Endodermal cell (in vitro differentiated cells): ENCODE measurements at regions not wholly inside any gene's neighbourhood (a gene's known extent, or its start where the extent isn't known, plus 50 kb on each side); places are given as distances from the start of the nearest gene placed in this dataset.

ENCODE experiments used
- DNase-seq: peaks from one replicate; pipeline ENCODE4 v3.0.0-alpha.2; 2017
- H3K27ac ChIP-seq: 2 replicates; pipeline ENCODE4 v1.5.1; 2013; ENCODE audit warnings: mild to moderate bottlenecking, low read depth, low read length, moderate library complexity
- H3K27me3 ChIP-seq: 2 replicates; pipeline ENCODE4 v1.6.1; 2013; ENCODE audit warnings: mild to moderate bottlenecking, low read length, moderate library complexity; ENCODE audit not compliant: insufficient read depth, control insufficient read depth, poor library complexity, severe bottlenecking
- H3K36me3 ChIP-seq: 2 replicates; pipeline ENCODE4 v1.7.0; 2013; ENCODE audit warnings: mild to moderate bottlenecking, low read length, moderate library complexity; ENCODE audit not compliant: control insufficient read depth, insufficient read depth
- H3K4me1 ChIP-seq: one replicate; pipeline ENCODE4 v1.7.0; 2013; ENCODE audit warnings: low read length; ENCODE audit not compliant: control insufficient read depth, insufficient read depth
- H3K4me3 ChIP-seq: 2 replicates; pipeline ENCODE4 v1.5.1; 2013; ENCODE audit warnings: mild to moderate bottlenecking, low read length, moderate library complexity
- H3K9ac ChIP-seq: 2 replicates; pipeline ENCODE4 v1.6.1; 2013; ENCODE audit warnings: mild to moderate bottlenecking, low read length, moderate library complexity; ENCODE audit not compliant: poor library complexity, severe bottlenecking; ENCODE audit errors: extremely low read depth
- H3K9me3 ChIP-seq: 2 replicates; pipeline ENCODE4 v1.6.1; 2013; ENCODE audit warnings: mild to moderate bottlenecking, low read length, moderate library complexity; ENCODE audit not compliant: control insufficient read depth
- H3K27ac Mint-ChIP-seq: 2 replicates; pipeline ENCODE4 v1.8.0; 2020; ENCODE audit warnings: mixed read lengths
- H3K27me3 Mint-ChIP-seq: 2 replicates; pipeline ENCODE4 v1.8.0; 2021; ENCODE audit warnings: mild to moderate bottlenecking, mixed read lengths; ENCODE audit not compliant: insufficient read depth
- H3K36me3 Mint-ChIP-seq: 2 replicates; pipeline ENCODE4 v1.8.0; 2020; ENCODE audit warnings: low read depth, mixed read lengths
- H3K4me1 Mint-ChIP-seq: 2 replicates; pipeline ENCODE4 v1.8.0; 2020; ENCODE audit warnings: mixed read lengths
- H3K4me3 Mint-ChIP-seq: 2 replicates; pipeline ENCODE4 v1.8.0; 2020; ENCODE audit warnings: mild to moderate bottlenecking, moderate library complexity, mixed read lengths
- H3K9me3 Mint-ChIP-seq: 2 replicates; pipeline ENCODE4 v1.8.0; 2020; ENCODE audit warnings: mild to moderate bottlenecking, mixed read lengths
- WGBS, 2 experiments: methylation state at CpG; one replicate each; pipeline versions ENCODE4 v1.1.5 to v1.1.7; 2013; ENCODE audit warnings: missing lambda C conversion rate in 2 of 2, mixed read lengths in 1 of 2; ENCODE audit not compliant: insufficient coverage in 1 of 2, insufficient read length in 1 of 2; 5-methylcytosine and 5-hydroxymethylcytosine counted together
- TF ChIP-seq, protein P1 (sequence below): fragments of 200-600 bp; sonication (generic); conservative IDR thresholded peaks from 2 replicates; pipeline ENCODE4 v1.5.0; 2021; ENCODE audit warnings: antibody characterized with exemption, mild to moderate bottlenecking

GRCh38 chr5:56760723-56761122, 54.6 kb upstream of the MAP3K1 start:
- no peaks in the 10 kb centered on the region for H3K9me3 Mint-ChIP-seq
- H3K27ac ChIP-seq: no peak overlapping the region

GRCh38 chr5:56759521-56760216, 55.7 kb upstream of the MAP3K1 start:
- no peak overlapping the region for H3K9ac ChIP-seq
- Mint-ChIP-seq H3K27ac (no peak overlapping the region), H3K36me3 (no peaks in the 10 kb centered on the region), H3K27me3 (no peaks in the 10 kb centered on the region), H3K4me1 (peaks cover 30% of the 10 kb centered on the region), H3K9me3 (no peaks in the 10 kb centered on the region), H3K4me3 (no peak overlapping the region)
- H3K9me3 ChIP-seq: no peaks in the 10 kb centered on the region
- H3K36me3 ChIP-seq: no peaks in the 10 kb centered on the region
- no peak for DNase-seq
- WGBS, 2 experiments: 95% methylated on average over 4 of the region's 4 CpGs; no CpG with 5 or more reads in 1 of the 2 experiments
- no peak overlapping the region for H3K27ac ChIP-seq
- no peak overlapping the region for H3K4me3 ChIP-seq
- H3K27me3 ChIP-seq: no peaks in the 10 kb centered on the region
- TF ChIP-seq, protein P1, sequence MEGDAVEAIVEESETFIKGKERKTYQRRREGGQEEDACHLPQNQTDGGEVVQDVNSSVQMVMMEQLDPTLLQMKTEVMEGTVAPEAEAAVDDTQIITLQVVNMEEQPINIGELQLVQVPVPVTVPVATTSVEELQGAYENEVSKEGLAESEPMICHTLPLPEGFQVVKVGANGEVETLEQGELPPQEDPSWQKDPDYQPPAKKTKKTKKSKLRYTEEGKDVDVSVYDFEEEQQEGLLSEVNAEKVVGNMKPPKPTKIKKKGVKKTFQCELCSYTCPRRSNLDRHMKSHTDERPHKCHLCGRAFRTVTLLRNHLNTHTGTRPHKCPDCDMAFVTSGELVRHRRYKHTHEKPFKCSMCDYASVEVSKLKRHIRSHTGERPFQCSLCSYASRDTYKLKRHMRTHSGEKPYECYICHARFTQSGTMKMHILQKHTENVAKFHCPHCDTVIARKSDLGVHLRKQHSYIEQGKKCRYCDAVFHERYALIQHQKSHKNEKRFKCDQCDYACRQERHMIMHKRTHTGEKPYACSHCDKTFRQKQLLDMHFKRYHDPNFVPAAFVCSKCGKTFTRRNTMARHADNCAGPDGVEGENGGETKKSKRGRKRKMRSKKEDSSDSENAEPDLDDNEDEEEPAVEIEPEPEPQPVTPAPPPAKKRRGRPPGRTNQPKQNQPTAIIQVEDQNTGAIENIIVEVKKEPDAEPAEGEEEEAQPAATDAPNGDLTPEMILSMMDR: no peak
- H3K4me1 ChIP-seq: peaks cover 12% of the 10 kb centered on the region

More at GRCh38 chr5:56760723-56761122, 54.6 kb upstream of the MAP3K1 start:
- Mint-ChIP-seq H3K36me3 (no peaks in the 10 kb centered on the region), H3K4me1 (peaks cover 30% of the 10 kb centered on the region), H3K27me3 (no peaks in the 10 kb centered on the region), H3K4me3 (no peak overlapping the region), H3K27ac (peak overlapping the region; percentile 90)
- TF ChIP-seq, protein P1: no peak
- DNase-seq: no peak
- H3K4me3 ChIP-seq: peak overlapping the region; percentile 3
- WGBS, 2 experiments: 69 to 79% methylated on average over 5 of the region's 5 CpGs
- H3K9me3 ChIP-seq: no peaks in the 10 kb centered on the region
- peaks cover 12% of the 10 kb centered on the region for H3K4me1 ChIP-seq
- H3K36me3 ChIP-seq: no peaks in the 10 kb centered on the region
- H3K27me3 ChIP-seq: no peaks in the 10 kb centered on the region
- no peak overlapping the region for H3K9ac ChIP-seq

DNA sequence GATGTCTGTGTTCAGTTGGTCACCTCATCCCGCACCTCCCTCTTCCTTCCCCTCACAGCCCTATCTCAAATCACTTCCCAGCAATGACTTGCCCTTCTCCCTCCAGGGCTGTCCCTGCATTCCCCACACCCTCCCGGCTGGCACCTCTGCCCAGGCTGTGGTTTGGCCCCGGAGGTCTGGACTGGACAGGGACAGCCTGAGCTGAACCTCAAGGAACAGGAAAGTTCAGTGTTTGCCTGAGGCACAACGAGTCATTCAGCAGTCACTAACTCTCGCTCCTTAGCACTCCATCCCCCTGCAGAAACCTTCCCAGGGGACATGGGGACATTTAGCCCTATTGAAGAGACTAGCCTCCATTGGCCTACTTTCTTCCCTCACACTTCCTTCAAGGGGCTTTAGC, 58.3 kb upstream of the MAP3K1 start:
- no peak overlapping the region for H3K27ac Mint-ChIP-seq
- Histone ChIP-seq H3K9ac (no peak overlapping the region), H3K9me3 (peaks cover 3% of the 10 kb centered on the region), H3K36me3 (no peaks in the 10 kb centered on the region), H3K4me1 (peaks cover 4% of the 10 kb centered on the region), H3K27ac (no peak overlapping the region), H3K27me3 (no peaks in the 10 kb centered on the region), H3K4me3 (no peak overlapping the region)
- peaks cover 18% of the 10 kb centered on the region for H3K4me1 Mint-ChIP-seq
- TF ChIP-seq, protein P1: no peak
- peaks cover 9% of the 10 kb centered on the region for H3K9me3 Mint-ChIP-seq
- H3K4me3 Mint-ChIP-seq: no peak overlapping the region
- DNase-seq: no peak
- no peaks in the 10 kb centered on the region for H3K36me3 Mint-ChIP-seq
- H3K27me3 Mint-ChIP-seq: no peaks in the 10 kb centered on the region
- 80 to 88% methylated on average over 2 to 5 of the region's 5 CpGs for WGBS, 2 experiments
